ENCODE measurements at regions not wholly inside any gene's neighbourhood (a gene's known extent, or its start where the extent isn't known, plus 50 kb on each side); places are given as distances from the start of the nearest gene placed in this dataset.

- TF ChIP-seq CTCF (optimal IDR thresholded peaks at IDR 0.05 in 1 of 3, IDR thresholded peaks at IDR 0.05 in 1 of 3, conservative IDR thresholded peaks at IDR 0.05 in 1 of 3; ENCODE audit: extremely low read depth in 1 of 3, insufficient read depth in 2 of 3, low read length in 3 of 3): no peak
- TF ChIP-seq EZH2 (IDR thresholded peaks at IDR 0.05; ENCODE audit: low read length): no peak
Measured at GRCh38 chr6:166726201-166726600, 99.2 kb upstream of the RPS6KA2 start.

Measured in keratinocyte (primary cell).